ENCODE measurements at regions not wholly inside any gene's neighbourhood (a gene's known extent, or its start where the extent isn't known, plus 50 kb on each side); places are given as distances from the start of the nearest gene placed in this dataset.
"Not testable (repeated sequence)": the region's sequence is repeated elsewhere in the genome, so short reads cannot be mapped to it uniquely, and the experiment has no call there.

DNA sequence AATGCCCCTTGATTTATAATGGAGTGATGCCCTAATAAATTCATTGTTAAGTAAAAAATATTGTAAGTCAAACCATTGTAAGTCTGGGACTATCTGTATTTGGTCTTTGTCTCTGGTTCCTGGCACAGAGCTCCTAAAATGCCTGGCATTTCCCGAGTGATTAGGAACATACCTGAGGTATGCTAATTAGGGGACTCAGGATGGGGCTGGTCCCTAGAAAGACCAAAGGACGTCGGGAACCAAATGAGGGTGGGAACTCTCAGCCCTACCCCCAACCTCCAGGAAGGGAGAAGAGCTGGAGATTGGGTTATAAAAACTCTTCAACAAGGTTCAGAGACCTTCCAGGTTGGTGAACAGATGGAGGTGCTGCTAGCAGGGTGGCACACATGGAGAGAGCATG lies 82.6 kb upstream of the ARG1 start:
- H3K4me1 Mint-ChIP-seq (ENCODE audit: low read depth) = no peaks in the 10 kb centered on the region

DNA sequence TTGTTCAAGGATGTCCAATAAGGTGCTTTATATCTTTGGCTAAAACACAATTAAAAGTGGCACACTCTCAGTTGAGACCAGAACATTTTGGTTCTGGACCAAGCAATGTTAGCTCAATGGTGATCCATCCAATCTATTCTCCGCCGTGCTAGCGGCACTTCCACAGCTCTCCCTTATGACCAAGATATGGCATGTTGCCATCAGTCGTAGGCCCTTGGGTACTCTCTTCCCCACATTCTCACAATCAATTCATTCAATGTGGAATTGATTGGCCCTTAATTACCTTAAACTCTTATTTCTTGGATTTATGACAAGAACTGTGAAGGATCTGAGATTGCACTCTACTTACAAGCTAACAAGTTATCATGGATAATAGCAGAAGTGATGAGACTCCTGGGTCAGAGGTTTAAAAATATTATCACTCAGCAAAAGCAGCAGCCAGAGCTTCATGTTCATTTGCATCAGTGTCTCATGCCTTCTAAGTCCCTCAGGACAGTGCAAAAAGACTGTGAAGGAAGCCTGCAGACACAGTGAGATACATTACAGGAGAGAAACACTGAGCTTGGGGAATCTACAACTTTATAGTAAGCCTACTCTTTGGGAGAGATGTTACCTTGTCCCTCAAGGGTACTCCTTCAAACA lies 80.0 kb upstream of the ARG1 start:
- H3K4me1 Mint-ChIP-seq (ENCODE audit: low read depth) = no peaks in the 10 kb centered on the region
- H3K9me3 Mint-ChIP-seq (ENCODE audit: low read depth) = peaks cover 6% of the 10 kb centered on the region
- no peak overlapping the region for H3K27ac Mint-ChIP-seq (ENCODE audit: unreplicated experiment)
- no peak overlapping the region for H3K4me3 Mint-ChIP-seq (ENCODE audit: unreplicated experiment)
- TF ChIP-seq, protein P1, sequence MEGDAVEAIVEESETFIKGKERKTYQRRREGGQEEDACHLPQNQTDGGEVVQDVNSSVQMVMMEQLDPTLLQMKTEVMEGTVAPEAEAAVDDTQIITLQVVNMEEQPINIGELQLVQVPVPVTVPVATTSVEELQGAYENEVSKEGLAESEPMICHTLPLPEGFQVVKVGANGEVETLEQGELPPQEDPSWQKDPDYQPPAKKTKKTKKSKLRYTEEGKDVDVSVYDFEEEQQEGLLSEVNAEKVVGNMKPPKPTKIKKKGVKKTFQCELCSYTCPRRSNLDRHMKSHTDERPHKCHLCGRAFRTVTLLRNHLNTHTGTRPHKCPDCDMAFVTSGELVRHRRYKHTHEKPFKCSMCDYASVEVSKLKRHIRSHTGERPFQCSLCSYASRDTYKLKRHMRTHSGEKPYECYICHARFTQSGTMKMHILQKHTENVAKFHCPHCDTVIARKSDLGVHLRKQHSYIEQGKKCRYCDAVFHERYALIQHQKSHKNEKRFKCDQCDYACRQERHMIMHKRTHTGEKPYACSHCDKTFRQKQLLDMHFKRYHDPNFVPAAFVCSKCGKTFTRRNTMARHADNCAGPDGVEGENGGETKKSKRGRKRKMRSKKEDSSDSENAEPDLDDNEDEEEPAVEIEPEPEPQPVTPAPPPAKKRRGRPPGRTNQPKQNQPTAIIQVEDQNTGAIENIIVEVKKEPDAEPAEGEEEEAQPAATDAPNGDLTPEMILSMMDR (IDR thresholded peaks at IDR 0.05) = no peak
- H3K36me3 Mint-ChIP-seq (ENCODE audit: low read depth) = no peaks in the 10 kb centered on the region
- H3K27me3 Mint-ChIP-seq (ENCODE audit: low read depth) = no peaks in the 10 kb centered on the region
- DNase-seq (ENCODE audit: low spot score) = no peak

More for the DNA sequence above, 82.6 kb upstream of the ARG1 start:
- Mint-ChIP-seq H3K9me3 (ENCODE audit: low read depth) (no peaks in the 10 kb centered on the region), H3K4me3 (ENCODE audit: unreplicated experiment) (no peak overlapping the region), H3K36me3 (ENCODE audit: low read depth) (no peaks in the 10 kb centered on the region), H3K27me3 (ENCODE audit: low read depth) (no peaks in the 10 kb centered on the region), H3K27ac (ENCODE audit: unreplicated experiment) (no peak overlapping the region)
- no peak for DNase-seq (ENCODE audit: low spot score)
- TF ChIP-seq, protein P1 (IDR thresholded peaks at IDR 0.05) = no peak

DNA sequence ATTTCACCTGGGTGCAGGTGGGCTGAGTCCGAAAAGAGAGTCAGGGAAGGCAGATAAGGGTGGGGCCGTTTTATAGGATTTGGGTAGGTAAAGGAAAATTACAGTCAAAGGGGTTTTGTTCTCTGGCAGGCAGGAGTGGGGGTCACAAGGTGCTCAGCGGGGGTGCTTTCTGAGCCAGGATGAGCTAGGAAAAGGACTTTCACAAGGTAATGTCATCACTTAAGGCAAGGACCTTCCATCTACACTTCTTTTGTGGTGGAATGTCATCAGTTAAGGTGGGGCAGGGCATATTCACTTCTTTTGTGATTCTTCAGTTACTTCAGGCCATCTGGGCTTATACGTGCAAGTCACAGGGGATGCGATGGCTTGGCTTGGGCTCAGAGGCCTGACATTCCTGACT lies 68.6 kb upstream of the ARG1 start:
- not testable (repeated sequence) for DNase-seq (ENCODE audit: low spot score); H3K36me3 Mint-ChIP-seq (ENCODE audit: low read depth); H3K4me3 Mint-ChIP-seq (ENCODE audit: unreplicated experiment); H3K27me3 Mint-ChIP-seq (ENCODE audit: low read depth); H3K4me1 Mint-ChIP-seq (ENCODE audit: low read depth); H3K27ac Mint-ChIP-seq (ENCODE audit: unreplicated experiment); H3K9me3 Mint-ChIP-seq (ENCODE audit: low read depth)

DNA sequence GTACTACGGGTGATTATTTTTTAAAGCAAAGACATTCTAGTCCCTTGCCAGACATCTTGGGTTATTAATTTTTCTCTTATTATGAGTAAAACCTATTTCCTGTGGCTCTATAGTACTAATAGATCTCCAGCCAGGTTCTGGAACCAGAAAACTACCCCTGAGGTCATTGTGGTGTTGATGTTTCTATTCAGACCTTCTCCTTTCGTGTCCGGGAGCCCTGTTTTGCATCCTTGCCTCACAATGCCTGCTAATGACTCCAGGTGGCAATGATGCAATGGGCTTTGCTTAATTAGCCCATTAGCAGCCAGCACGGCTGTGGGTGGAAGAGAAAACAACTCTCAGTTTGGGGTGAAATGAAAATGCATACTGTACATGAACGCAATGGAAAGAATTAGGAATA lies 62.9 kb upstream of the ARG1 start:
- H3K4me1 Mint-ChIP-seq (ENCODE audit: low read depth) = no peaks in the 10 kb centered on the region
- no peak for DNase-seq (ENCODE audit: low spot score)
- peaks cover 2% of the 10 kb centered on the region for H3K27me3 Mint-ChIP-seq (ENCODE audit: low read depth)
- TF ChIP-seq, protein P1 (IDR thresholded peaks at IDR 0.05) = no peak
- peaks cover 2% of the 10 kb centered on the region for H3K9me3 Mint-ChIP-seq (ENCODE audit: low read depth)
- no peaks in the 10 kb centered on the region for H3K36me3 Mint-ChIP-seq (ENCODE audit: low read depth)
- no peak overlapping the region for H3K27ac Mint-ChIP-seq (ENCODE audit: unreplicated experiment)
- H3K4me3 Mint-ChIP-seq (ENCODE audit: unreplicated experiment) = no peak overlapping the region

DNA sequence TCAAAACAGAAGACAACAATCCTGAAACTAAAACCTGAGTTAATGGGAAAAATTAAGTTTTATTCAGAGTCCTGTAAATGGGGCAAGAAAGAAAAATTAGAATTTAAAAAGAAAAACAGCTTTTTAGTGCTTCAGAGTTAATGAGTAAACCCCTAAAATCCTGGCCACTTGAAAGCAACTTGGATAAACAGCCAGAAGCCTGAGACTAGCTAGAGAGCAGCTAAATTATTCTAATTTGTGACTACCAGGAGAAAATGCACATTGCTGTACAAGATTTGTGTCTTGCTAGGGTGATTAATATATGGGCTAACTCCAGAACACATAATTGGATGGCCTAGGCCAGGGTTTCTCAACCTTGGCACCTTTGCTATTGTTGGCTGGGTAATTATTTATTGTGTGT lies 62.4 kb upstream of the ARG1 start:
- no peak overlapping the region for H3K27ac Mint-ChIP-seq (ENCODE audit: unreplicated experiment)

More for the DNA sequence above, 62.4 kb upstream of the ARG1 start:
- Mint-ChIP-seq H3K36me3 (ENCODE audit: low read depth) (no peaks in the 10 kb centered on the region), H3K27me3 (ENCODE audit: low read depth) (peaks cover 2% of the 10 kb centered on the region), H3K9me3 (ENCODE audit: low read depth) (peaks cover 6% of the 10 kb centered on the region), H3K4me1 (ENCODE audit: low read depth) (no peaks in the 10 kb centered on the region), H3K4me3 (ENCODE audit: unreplicated experiment) (no peak overlapping the region)
- TF ChIP-seq, protein P1 (IDR thresholded peaks at IDR 0.05) = no peak
- DNase-seq (ENCODE audit: low spot score) = no peak

Measured in chondrocyte (in vitro differentiated cells).